SK-N-MC (cell line): ENCODE measurements at regions not wholly inside any gene's neighbourhood (a gene's known extent, or its start where the extent isn't known, plus 50 kb on each side); places are given as distances from the start of the nearest gene placed in this dataset.

Source experiments
- EZH2 ChIP-seq: fragments of 200-600 bp; sonication (generic); IDR thresholded peaks from one replicate; pipeline ENCODE4 v1.6.1; 2017; ENCODE audit warnings: antibody characterized with exemption
- FOXP2 ChIP-seq: optimal IDR thresholded peaks from 2 replicates; pipeline ENCODE3; 2011; ENCODE audit warnings: mild to moderate bottlenecking, moderate library complexity; ENCODE audit not compliant: insufficient read depth; ENCODE audit errors: extremely low read length, control extremely low read depth

DNA sequence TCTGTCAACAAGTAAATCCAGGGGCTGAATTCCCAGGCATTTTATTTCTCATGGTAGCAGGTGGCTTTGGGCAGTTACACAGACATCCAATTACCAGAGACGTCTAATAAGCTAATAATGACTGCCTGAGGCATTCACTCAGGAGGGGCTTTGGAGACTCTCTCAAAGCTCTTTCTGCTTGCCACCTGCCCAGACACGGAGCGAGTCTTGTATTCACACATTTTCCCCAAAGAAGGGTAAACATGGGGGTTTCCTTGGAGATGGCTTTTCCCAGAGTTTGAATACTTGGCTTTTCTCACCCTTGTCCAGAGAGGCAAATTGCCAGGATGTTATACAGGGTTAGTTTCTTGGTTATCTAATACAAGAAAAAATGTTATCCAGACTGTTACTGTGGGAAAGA, 132.6 kb downstream of the DIPK2A start:
- TF ChIP-seq FOXP2 = no peak
- TF ChIP-seq EZH2 = no peak
